ENCODE measurements at regions not wholly inside any gene's neighbourhood (a gene's known extent, or its start where the extent isn't known, plus 50 kb on each side); places are given as distances from the start of the nearest gene placed in this dataset.

DNA sequence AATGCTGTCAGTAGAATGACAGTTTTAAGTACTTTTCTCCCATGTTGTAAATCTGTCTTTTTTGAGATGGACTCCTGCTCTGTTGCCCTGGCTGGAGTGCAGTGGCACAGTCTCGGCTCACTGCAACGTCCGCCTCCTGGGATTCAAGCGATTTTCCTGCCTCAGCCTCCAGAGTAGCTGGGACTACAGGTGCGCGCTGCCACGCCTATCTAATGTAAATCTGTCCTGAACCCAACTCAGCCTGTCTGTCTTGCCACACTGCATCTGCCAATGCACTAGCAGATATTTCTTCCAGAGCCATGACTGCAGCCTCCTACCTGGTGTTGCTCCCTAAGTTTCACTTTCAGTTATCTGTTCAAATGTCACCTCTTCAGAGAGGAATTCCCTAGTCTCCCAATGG, 264.1 kb downstream of the PHF14 start:
- TF ChIP-seq TEAD4 (IDR thresholded peaks at IDR 0.05), result no peak
- TF ChIP-seq ZBTB7A (IDR thresholded peaks at IDR 0.05; ENCODE audit: low read depth), result no peak
- TF ChIP-seq FOXM1 (IDR thresholded peaks at IDR 0.05; ENCODE audit: borderline replicate concordance, low read depth), result no peak
- TF ChIP-seq, protein P1, sequence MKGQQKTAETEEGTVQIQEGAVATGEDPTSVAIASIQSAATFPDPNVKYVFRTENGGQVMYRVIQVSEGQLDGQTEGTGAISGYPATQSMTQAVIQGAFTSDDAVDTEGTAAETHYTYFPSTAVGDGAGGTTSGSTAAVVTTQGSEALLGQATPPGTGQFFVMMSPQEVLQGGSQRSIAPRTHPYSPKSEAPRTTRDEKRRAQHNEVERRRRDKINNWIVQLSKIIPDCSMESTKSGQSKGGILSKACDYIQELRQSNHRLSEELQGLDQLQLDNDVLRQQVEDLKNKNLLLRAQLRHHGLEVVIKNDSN (IDR thresholded peaks at IDR 0.05), result no peak
- TF ChIP-seq, protein P2, sequence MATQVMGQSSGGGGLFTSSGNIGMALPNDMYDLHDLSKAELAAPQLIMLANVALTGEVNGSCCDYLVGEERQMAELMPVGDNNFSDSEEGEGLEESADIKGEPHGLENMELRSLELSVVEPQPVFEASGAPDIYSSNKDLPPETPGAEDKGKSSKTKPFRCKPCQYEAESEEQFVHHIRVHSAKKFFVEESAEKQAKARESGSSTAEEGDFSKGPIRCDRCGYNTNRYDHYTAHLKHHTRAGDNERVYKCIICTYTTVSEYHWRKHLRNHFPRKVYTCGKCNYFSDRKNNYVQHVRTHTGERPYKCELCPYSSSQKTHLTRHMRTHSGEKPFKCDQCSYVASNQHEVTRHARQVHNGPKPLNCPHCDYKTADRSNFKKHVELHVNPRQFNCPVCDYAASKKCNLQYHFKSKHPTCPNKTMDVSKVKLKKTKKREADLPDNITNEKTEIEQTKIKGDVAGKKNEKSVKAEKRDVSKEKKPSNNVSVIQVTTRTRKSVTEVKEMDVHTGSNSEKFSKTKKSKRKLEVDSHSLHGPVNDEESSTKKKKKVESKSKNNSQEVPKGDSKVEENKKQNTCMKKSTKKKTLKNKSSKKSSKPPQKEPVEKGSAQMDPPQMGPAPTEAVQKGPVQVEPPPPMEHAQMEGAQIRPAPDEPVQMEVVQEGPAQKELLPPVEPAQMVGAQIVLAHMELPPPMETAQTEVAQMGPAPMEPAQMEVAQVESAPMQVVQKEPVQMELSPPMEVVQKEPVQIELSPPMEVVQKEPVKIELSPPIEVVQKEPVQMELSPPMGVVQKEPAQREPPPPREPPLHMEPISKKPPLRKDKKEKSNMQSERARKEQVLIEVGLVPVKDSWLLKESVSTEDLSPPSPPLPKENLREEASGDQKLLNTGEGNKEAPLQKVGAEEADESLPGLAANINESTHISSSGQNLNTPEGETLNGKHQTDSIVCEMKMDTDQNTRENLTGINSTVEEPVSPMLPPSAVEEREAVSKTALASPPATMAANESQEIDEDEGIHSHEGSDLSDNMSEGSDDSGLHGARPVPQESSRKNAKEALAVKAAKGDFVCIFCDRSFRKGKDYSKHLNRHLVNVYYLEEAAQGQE (IDR thresholded peaks at IDR 0.05; ENCODE audit: low read depth), result no peak
- no peak for TF ChIP-seq EGR1 (IDR thresholded peaks at IDR 0.05)
- TF ChIP-seq TAF1 (IDR thresholded peaks at IDR 0.05; ENCODE audit: low read depth), result no peak
- no peak for TF ChIP-seq EP300 (IDR thresholded peaks at IDR 0.05; ENCODE audit: borderline replicate concordance)
- no peak for TF ChIP-seq TCF12 (IDR thresholded peaks at IDR 0.05; ENCODE audit: low read depth)
- TF ChIP-seq CEBPB (IDR thresholded peaks at IDR 0.05), result no peak
- no peak for TF ChIP-seq NFIC (IDR thresholded peaks at IDR 0.05)
- TF ChIP-seq, protein P3, sequence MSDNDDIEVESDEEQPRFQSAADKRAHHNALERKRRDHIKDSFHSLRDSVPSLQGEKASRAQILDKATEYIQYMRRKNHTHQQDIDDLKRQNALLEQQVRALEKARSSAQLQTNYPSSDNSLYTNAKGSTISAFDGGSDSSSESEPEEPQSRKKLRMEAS (IDR thresholded peaks at IDR 0.05), result no peak
- TF ChIP-seq YY1 (IDR thresholded peaks at IDR 0.05; ENCODE audit: low read depth), result no peak
- TF ChIP-seq CREB1 (IDR thresholded peaks at IDR 0.05; ENCODE audit: low read depth), result no peak

DNA sequence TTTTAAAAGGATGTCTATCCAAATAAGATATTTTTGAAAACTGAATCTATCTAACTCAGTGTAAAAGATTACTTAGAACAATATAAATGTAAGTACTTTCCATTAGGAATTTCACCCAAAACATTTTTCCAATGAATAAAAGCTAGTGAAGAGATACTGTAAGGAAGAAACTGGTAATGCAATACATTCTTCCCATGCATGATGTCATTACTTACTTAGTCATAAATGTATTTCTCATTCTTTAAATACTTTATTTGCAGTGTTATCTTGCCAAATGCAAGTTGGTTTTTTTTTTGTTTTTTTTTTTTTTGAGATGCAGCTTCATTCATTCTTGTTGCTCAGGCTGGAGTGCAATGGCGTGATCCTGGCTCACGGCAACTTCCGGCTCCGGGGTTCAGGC, 265.6 kb downstream of the PHF14 start:
- TF ChIP-seq CEBPB (IDR thresholded peaks at IDR 0.05) (no peak), CREB1 (IDR thresholded peaks at IDR 0.05; ENCODE audit: low read depth) (no peak), YY1 (IDR thresholded peaks at IDR 0.05; ENCODE audit: low read depth) (no peak), ZBTB7A (IDR thresholded peaks at IDR 0.05; ENCODE audit: low read depth) (no peak), NFIC (IDR thresholded peaks at IDR 0.05) (no peak), TCF12 (IDR thresholded peaks at IDR 0.05; ENCODE audit: low read depth) (no peak), TAF1 (IDR thresholded peaks at IDR 0.05; ENCODE audit: low read depth) (no peak), FOXM1 (IDR thresholded peaks at IDR 0.05; ENCODE audit: borderline replicate concordance, low read depth) (no peak), TEAD4 (IDR thresholded peaks at IDR 0.05) (no peak), EP300 (IDR thresholded peaks at IDR 0.05; ENCODE audit: borderline replicate concordance) (no peak), EGR1 (IDR thresholded peaks at IDR 0.05) (no peak), RAD21 (IDR thresholded peaks at IDR 0.05; ENCODE audit: low read depth) (no peak)
- TF ChIP-seq, protein P1 (IDR thresholded peaks at IDR 0.05), result no peak
- TF ChIP-seq, protein P2 (IDR thresholded peaks at IDR 0.05; ENCODE audit: low read depth), result no peak
- TF ChIP-seq, protein P3 (IDR thresholded peaks at IDR 0.05), result no peak

DNA sequence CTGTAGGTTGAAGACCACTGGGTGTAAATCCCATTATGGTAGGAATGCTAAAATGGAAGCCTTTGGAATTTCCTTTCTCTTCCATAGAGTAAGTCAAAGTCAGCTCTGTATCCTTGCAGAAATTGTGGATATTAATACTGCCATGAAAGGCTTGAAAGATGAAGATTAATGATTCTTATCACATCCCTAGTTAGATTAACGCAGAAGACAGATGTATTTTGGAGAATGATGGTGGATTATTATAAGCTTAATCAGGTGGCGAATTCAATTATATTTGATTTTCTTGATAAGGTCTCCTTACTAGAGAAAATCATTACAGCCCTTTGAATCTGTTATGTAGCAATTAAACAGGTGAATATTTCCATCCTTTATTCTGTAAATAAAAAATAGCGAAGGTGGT, 270.1 kb downstream of the PHF14 start:
- TF ChIP-seq ZBTB7A (IDR thresholded peaks at IDR 0.05; ENCODE audit: low read depth), result no peak
- no peak for TF ChIP-seq RAD21 (IDR thresholded peaks at IDR 0.05; ENCODE audit: low read depth)
- no peak for TF ChIP-seq TAF1 (IDR thresholded peaks at IDR 0.05; ENCODE audit: low read depth)
- TF ChIP-seq, protein P3 (IDR thresholded peaks at IDR 0.05), result no peak
- TF ChIP-seq CEBPB (IDR thresholded peaks at IDR 0.05), result no peak
- TF ChIP-seq EP300 (IDR thresholded peaks at IDR 0.05; ENCODE audit: borderline replicate concordance), result no peak
- no peak for TF ChIP-seq TCF12 (IDR thresholded peaks at IDR 0.05; ENCODE audit: low read depth)
- TF ChIP-seq, protein P2 (IDR thresholded peaks at IDR 0.05; ENCODE audit: low read depth), result no peak
- no peak for TF ChIP-seq NFIC (IDR thresholded peaks at IDR 0.05)
- TF ChIP-seq, protein P1 (IDR thresholded peaks at IDR 0.05), result no peak
- no peak for TF ChIP-seq CREB1 (IDR thresholded peaks at IDR 0.05; ENCODE audit: low read depth)
- TF ChIP-seq YY1 (IDR thresholded peaks at IDR 0.05; ENCODE audit: low read depth), result no peak

DNA sequence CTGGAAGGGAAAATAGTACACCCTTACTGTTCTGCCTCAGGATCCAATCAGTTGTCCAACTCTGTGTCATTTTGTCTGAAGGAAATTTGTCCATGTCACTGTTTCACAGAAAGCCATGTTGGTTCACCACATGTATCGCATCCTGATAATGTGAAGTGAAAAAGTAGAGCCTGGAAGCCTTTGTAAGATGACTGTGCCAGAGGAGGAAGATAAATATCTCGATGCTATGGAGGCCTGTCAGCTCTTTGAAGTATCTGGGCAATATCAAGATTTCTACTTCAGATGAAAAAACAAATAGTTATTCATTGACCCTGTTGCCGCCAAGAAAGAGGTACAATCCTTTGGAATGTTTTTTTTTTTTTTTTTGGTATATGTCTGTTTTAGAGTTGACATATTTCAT, 270.5 kb downstream of the PHF14 start:
- no peak for TF ChIP-seq TCF12 (IDR thresholded peaks at IDR 0.05; ENCODE audit: low read depth)
- TF ChIP-seq ZBTB7A (IDR thresholded peaks at IDR 0.05; ENCODE audit: low read depth), result no peak
- TF ChIP-seq EGR1 (IDR thresholded peaks at IDR 0.05), result no peak
- TF ChIP-seq, protein P2 (IDR thresholded peaks at IDR 0.05; ENCODE audit: low read depth), result no peak
- TF ChIP-seq CREB1 (IDR thresholded peaks at IDR 0.05; ENCODE audit: low read depth), result no peak
- TF ChIP-seq EP300 (IDR thresholded peaks at IDR 0.05; ENCODE audit: borderline replicate concordance), result no peak
- no peak for TF ChIP-seq NFIC (IDR thresholded peaks at IDR 0.05)
- no peak for TF ChIP-seq TEAD4 (IDR thresholded peaks at IDR 0.05)
- TF ChIP-seq CEBPB (IDR thresholded peaks at IDR 0.05), result no peak
- TF ChIP-seq YY1 (IDR thresholded peaks at IDR 0.05; ENCODE audit: low read depth), result no peak
- TF ChIP-seq, protein P3 (IDR thresholded peaks at IDR 0.05), result no peak
- TF ChIP-seq, protein P1 (IDR thresholded peaks at IDR 0.05), result no peak
- no peak for TF ChIP-seq RAD21 (IDR thresholded peaks at IDR 0.05; ENCODE audit: low read depth)
- TF ChIP-seq FOXM1 (IDR thresholded peaks at IDR 0.05; ENCODE audit: borderline replicate concordance, low read depth), result no peak
- no peak for TF ChIP-seq TAF1 (IDR thresholded peaks at IDR 0.05; ENCODE audit: low read depth)

Data from Ishikawa (cell line).